M059J (cell line): ENCODE measurements at regions not wholly inside any gene's neighbourhood (a gene's known extent, or its start where the extent isn't known, plus 50 kb on each side); places are given as distances from the start of the nearest gene placed in this dataset.

Source experiments
- DNase-seq: peaks from one replicate; pipeline ENCODE4 v3.0.0-alpha.2; 2012; ENCODE audit warnings: low read depth

DNA sequence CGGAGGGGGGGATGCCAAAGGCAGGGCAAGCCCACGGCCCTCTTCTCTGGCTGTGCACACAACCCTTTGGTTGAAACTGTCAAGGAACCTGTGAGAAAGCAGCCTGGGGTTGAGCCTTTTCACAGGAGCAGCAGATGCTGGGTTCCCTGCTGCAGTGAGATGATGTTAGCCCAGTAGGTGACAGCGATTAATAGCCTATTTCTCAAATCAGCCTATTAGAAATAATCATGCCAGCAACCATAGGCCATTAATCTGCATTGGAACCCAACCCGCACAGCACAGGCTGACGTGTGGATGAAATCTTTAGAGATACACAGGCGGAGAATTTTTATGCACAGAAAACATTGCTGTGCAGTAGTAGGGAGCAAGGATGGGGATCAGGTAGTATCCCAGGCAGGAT lies 637.5 kb downstream of the AJAP1 start:
- no peak for DNase-seq

DNA sequence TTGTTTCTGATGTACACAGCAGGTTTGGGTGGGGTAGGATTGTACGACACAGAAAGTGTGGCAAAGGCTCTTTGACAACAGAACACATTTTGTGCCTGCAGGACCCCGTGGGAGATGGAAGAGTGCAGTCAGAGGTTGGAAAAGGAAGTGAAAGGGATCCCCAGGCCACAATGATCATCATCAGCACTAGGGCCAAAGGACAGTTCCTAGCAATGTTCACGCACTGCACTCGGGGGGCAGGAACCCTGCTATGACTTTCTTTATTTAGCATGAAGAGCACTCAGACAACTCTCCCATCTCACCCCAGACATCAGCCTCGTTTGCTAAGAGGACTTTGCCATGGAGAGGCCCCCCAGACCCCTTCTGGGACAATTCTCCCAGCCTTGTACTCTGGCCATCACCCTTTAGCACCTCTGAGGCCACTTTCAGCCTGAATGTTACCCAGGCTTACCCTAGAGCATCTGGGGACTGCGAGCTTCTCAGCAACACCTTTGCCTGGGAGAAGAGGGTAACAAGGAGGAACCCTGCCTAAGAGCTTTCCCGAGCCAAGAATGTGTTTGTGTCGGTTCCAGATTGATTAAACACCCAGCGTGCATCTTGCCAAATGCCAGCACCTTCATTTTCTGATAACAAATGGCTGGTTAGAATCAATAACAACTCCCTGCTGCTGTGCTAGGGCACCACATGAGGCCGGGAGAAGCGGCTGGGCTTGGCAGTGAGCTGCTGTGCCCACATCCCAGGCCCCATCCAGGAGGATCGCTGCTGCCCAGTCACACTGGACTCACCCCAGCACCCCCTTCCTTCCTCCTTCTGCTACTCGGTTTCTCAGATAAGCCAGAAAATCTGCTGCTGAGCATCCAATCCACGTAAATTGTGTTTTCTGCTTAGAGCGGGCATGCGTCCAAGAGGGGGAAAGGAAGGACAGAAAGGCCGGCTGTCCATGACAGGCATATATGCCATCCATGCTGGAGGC lies 633.1 kb downstream of the AJAP1 start:
- no peak for DNase-seq

DNA sequence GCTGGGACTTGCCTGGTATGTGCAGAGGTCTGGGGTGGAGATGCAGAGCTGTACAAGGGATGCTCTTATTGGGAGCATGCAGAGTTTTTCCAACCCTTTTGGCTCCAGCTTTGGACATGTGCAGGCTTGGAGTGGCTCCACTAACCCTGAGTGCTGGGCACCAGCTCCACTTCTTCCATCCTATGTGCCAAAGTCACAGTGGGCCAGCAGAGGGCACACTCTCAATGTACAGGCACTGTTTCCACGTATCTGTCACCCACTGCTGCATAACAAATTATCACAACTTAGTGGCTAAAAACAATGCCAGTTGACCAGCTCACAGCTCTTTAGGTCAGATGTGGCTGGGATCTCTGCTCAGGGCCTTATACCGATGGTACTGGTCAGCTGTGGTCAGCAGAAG lies 631.8 kb downstream of the AJAP1 start:
- peak; percentile 7 for DNase-seq

DNA sequence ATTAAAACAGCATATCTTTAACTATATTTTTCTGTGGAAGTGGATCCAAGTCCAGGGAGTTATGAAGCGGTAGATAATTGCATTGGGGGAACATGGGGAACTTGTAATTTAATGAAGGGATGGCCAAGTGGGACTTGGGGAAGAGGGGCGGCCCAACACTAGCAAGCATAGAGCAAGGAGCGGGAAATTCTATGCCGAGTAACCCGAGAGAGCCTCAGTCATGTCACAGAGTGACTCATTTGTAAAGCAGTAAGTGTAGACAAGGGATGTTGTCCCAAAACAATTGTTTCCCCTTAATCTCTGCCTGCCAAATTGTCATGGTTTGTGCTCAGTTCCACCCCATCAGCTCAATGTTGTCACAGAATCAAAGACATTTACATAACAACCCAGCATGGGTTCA lies 620.1 kb downstream of the AJAP1 start:
- peak; percentile 14 for DNase-seq

DNA sequence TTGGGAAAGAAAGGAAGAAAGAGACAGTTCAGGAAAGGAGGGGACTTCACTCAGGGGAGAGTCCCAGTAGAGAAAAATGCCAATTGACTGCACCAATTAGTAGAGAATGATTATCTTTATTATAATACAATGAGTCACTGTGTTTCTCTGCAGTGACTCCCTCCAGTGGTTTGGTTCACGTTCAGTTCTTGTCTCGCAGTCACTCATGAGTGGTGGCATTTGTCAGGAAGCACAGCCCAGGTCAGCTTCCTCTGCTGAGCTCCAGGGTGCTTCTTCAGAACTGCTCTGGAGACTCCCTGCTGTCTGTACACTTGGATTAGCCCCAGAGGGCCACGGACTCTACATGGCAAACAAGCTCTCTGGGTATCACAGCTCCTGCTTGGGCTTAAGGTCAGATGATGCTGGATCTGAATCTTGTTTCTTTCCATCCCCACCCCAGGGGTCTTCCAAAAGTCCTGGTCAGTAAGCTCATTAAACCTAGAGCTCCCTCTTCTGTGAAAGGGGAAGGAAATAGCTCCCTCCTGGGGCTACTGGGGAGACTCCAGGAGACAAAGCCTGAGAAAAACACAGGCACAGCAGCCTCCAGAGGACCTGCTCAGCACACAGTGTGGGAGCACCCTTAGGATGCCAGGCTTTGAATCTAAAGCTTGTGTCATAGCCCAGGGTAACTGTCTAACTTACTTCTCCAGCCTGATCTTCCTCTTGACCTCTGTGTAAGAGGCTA lies 619.0 kb downstream of the AJAP1 start:
- peak; percentile 46 for DNase-seq

- no peak for DNase-seq
Measured at GRCh38 chr1:5272325-5272724, 617.9 kb downstream of the AJAP1 start.

- no peak for DNase-seq
Measured at GRCh38 chr1:5271264-5271663, 616.9 kb downstream of the AJAP1 start.

- DNase-seq = no peak
Measured at GRCh38 chr1:5269901-5270300, 615.5 kb downstream of the AJAP1 start.

- DNase-seq = no peak
Measured at GRCh38 chr1:5267603-5268235, 613.3 kb downstream of the AJAP1 start.

DNA sequence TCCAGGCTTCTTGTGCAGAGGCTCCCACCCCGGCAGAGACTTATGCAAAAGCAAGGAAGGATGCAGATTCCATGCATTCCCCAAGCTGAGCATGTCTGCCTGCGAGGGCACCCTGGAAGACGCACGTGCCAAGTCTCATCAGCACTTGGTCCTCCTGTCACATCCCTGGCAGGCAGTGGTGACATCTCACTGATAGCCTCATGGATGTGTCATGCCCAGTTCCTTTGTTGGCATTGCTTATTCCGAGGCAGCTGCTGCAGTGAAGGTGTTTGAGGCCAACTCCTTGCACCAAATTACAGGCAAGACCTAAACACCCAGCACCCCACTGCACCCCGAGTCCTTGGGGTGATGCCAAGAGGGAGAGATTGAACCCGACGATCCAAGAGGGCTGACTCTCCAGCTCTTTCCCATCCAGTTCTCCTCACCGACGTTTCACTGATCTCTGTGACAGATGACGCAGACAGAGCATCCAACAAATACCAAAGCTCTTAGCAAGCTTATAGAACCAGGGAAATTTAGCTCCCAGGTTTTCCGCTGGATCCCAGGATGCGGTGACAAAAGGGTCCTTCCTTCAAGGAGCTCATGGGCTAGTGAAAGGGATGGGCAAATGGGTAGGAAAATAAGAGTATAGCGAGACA lies 611.1 kb downstream of the AJAP1 start:
- peak; percentile 9 for DNase-seq

GRCh38 chr1:5264476-5264875 lies 610.1 kb downstream of the AJAP1 start:
- no peak for DNase-seq

GRCh38 chr1:5256793-5257192 lies 602.4 kb downstream of the AJAP1 start:
- no peak for DNase-seq

GRCh38 chr1:5254975-5255374 lies 600.6 kb downstream of the AJAP1 start:
- DNase-seq = no peak

- no peak for DNase-seq
Measured at GRCh38 chr1:5254131-5254725, 599.8 kb downstream of the AJAP1 start.

- no peak for DNase-seq
Measured at GRCh38 chr1:5253036-5253435, 598.6 kb downstream of the AJAP1 start.

DNA sequence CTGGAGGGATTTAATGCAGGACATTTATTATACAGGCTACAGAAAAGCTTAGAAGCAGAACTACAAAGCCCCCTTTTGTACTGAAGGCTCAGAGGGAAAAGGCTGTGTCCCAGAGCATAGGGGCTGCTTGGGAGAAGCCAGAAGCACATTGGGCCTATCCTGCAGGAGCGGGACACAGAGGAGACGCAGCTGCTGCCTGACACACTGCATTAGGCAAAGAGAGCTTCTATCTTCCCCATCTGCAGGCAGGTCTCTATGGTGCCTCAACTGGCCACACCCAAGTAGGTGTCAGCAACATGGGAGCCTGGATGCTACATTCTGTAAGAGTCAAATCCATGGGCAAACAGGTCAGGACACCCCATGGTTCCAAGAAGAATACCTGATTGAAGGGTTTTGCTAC lies 595.9 kb downstream of the AJAP1 start:
- no peak for DNase-seq

DNA sequence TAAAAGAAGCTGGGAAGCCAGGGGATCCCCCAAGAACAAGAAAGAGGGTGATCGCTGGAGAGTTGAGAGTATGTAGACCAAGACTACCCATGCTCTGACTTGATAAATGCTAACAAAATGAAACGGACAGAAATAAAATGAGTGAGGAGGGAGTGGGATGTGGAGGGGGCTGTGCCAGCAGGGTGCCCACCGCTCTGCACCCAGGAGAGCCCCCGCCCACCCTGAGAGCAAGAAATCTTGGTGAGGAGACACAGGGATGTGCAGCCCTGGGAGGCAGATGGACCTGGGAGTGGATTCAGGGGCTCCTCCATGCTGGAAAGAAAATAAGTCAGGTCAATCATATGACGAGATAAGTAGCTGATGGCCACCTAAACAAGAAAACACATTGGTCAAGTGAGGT lies 590.9 kb downstream of the AJAP1 start:
- no peak for DNase-seq

GRCh38 chr1:5244631-5245285 lies 590.3 kb downstream of the AJAP1 start:
- DNase-seq = no peak

- DNase-seq = no peak
Measured at GRCh38 chr1:5242850-5243249, 588.4 kb downstream of the AJAP1 start.

- peak; percentile 34 for DNase-seq
Measured at GRCh38 chr1:5239911-5240310, 585.5 kb downstream of the AJAP1 start.
